ENCODE measurements at regions not wholly inside any gene's neighbourhood (a gene's known extent, or its start where the extent isn't known, plus 50 kb on each side); places are given as distances from the start of the nearest gene placed in this dataset.

DNA sequence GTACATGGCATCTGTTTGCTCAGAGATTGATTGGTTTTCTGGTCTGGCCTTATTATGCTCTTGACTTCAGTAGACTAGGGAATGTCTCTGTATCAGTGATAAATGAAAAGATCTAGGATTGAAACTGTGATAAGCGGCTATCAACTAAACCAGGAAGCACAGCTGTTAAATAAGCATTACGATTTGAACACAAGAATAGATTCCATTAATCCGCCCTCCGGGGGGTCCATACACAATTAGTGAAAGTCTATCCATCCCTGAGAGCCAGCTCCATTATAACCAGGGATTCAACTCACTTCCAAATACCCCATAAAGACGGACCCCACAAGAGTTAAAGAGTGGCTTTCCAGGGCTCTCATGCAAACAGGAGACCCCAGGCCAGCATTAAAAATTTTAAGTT is 279.0 kb downstream of the GRIN2B start:
- H3F3A ChIP-seq (ENCODE audit: control insufficient read depth, insufficient read depth), result no peaks in the 10 kb centered on the region
- no peaks in the 10 kb centered on the region for H3K4me1 ChIP-seq (ENCODE audit: control insufficient read depth, low read length)
- no peak overlapping the region for H3K4me2 ChIP-seq (ENCODE audit: low read length)
- no peaks in the 10 kb centered on the region for H3K9me2 ChIP-seq (replicated peaks; ENCODE audit: control insufficient read depth, low read length)
- no peaks in the 10 kb centered on the region for H3K36me3 ChIP-seq (ENCODE audit: control insufficient read depth, low read length)
- TF ChIP-seq EZH2phosphoT487 (IDR thresholded peaks at IDR 0.05; ENCODE audit: borderline replicate concordance, low read length) (no peak), CTCF (IDR thresholded peaks at IDR 0.05; ENCODE audit: low read depth, low read length, poor library complexity, severe bottlenecking) (no peak)
- no peak overlapping the region for H3K27ac ChIP-seq (ENCODE audit: low read depth, low read length)
- no peaks in the 10 kb centered on the region for H4K20me1 ChIP-seq (ENCODE audit: control insufficient read depth, insufficient read depth, low read depth, low read length)
- no peaks in the 10 kb centered on the region for H3K79me2 ChIP-seq (ENCODE audit: control insufficient read depth, low read length)
- H3K4me3 ChIP-seq (ENCODE audit: low read length), result no peak overlapping the region
- H3K9me3 ChIP-seq (ENCODE audit: control insufficient read depth, insufficient read depth, low read length), result no peaks in the 10 kb centered on the region
- peaks cover 5% of the 10 kb centered on the region; the same call in 1 of the 2 replicates for H3K27me3 ChIP-seq (ENCODE audit: control insufficient read depth, low read length)

DNA sequence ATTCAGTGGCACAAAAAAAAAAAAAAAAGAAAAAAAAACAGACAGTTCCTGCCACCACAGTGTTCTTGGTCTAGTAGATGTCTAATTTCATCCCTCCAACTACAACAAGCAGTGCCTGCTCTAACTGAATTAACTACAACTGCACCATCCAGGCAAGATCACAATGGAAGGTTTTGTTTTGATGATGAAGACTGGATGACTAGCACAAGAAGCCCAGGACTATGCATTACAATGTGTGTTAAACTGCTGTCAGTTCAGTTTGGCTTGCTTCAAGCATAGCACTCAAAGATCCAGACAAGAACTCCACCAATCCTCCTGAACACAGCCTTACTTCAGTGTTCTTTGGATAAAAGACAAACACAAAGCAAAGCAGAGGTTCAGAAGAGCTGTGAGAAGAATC is 279.9 kb downstream of the GRIN2B start:
- Histone ChIP-seq H3K27ac (ENCODE audit: low read depth, low read length) (no peak overlapping the region), H3K4me2 (ENCODE audit: low read length) (no peak overlapping the region), H3K27me3 (ENCODE audit: control insufficient read depth, low read length) (peaks cover 5% of the 10 kb centered on the region; the same call in 1 of the 2 replicates), H3K9me3 (ENCODE audit: control insufficient read depth, insufficient read depth, low read length) (no peaks in the 10 kb centered on the region), H3F3A (ENCODE audit: control insufficient read depth, insufficient read depth) (no peaks in the 10 kb centered on the region), H3K4me3 (ENCODE audit: low read length) (no peak overlapping the region), H3K36me3 (ENCODE audit: control insufficient read depth, low read length) (no peaks in the 10 kb centered on the region), H3K4me1 (ENCODE audit: control insufficient read depth, low read length) (no peaks in the 10 kb centered on the region), H3K79me2 (ENCODE audit: control insufficient read depth, low read length) (no peaks in the 10 kb centered on the region), H4K20me1 (ENCODE audit: control insufficient read depth, insufficient read depth, low read depth, low read length) (no peaks in the 10 kb centered on the region), H3K9me2 (replicated peaks; ENCODE audit: control insufficient read depth, low read length) (no peaks in the 10 kb centered on the region)
- TF ChIP-seq CTCF (IDR thresholded peaks at IDR 0.05; ENCODE audit: low read depth, low read length, poor library complexity, severe bottlenecking), result no peak

DNA sequence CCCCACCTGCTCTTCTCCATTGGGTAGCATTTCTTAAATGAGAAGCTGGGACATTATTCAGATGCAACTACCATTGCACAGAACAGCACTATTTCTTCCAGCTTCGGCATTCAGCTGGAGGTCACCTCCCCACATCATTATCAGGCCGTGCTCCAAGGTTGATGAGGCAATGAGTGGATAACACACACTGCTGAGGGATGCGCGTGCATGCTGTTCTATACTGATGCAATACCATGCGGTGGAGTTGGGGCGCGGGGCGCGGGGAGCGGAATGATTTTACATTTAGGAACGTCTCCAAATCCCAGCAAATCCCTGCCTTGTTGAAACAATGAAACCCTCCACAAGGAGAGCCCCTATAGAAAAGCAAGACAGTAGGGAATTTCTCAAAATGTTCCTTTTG is 283.4 kb downstream of the GRIN2B start:
- peaks cover 5% of the 10 kb centered on the region; the same call in 1 of the 2 replicates for H3K27me3 ChIP-seq (ENCODE audit: control insufficient read depth, low read length)
- H3F3A ChIP-seq (ENCODE audit: control insufficient read depth, insufficient read depth), result no peaks in the 10 kb centered on the region
- H3K9me3 ChIP-seq (ENCODE audit: control insufficient read depth, insufficient read depth, low read length), result no peaks in the 10 kb centered on the region
- TF ChIP-seq CTCF (IDR thresholded peaks at IDR 0.05; ENCODE audit: low read depth, low read length, poor library complexity, severe bottlenecking) (no peak), EZH2phosphoT487 (IDR thresholded peaks at IDR 0.05; ENCODE audit: borderline replicate concordance, low read length) (no peak)
- H3K36me3 ChIP-seq (ENCODE audit: control insufficient read depth, low read length), result no peaks in the 10 kb centered on the region
- H4K20me1 ChIP-seq (ENCODE audit: control insufficient read depth, insufficient read depth, low read depth, low read length), result no peaks in the 10 kb centered on the region
- no peaks in the 10 kb centered on the region for H3K79me2 ChIP-seq (ENCODE audit: control insufficient read depth, low read length)
- H3K9me2 ChIP-seq (replicated peaks; ENCODE audit: control insufficient read depth, low read length), result no peaks in the 10 kb centered on the region
- H3K4me3 ChIP-seq (ENCODE audit: low read length), result no peak overlapping the region
- H3K4me2 ChIP-seq (ENCODE audit: low read length), result no peak overlapping the region
- H3K4me1 ChIP-seq (ENCODE audit: control insufficient read depth, low read length), result no peaks in the 10 kb centered on the region
- no peak overlapping the region for H3K27ac ChIP-seq (ENCODE audit: low read depth, low read length)

- Histone ChIP-seq H3K4me2 (ENCODE audit: low read length) (no peak overlapping the region), H3K27me3 (ENCODE audit: control insufficient read depth, low read length) (peaks cover 2% of the 10 kb centered on the region; the same call in 1 of the 2 replicates), H3K4me1 (ENCODE audit: control insufficient read depth, low read length) (no peaks in the 10 kb centered on the region), H3K27ac (ENCODE audit: low read depth, low read length) (no peak overlapping the region), H3K9me3 (ENCODE audit: control insufficient read depth, insufficient read depth, low read length) (no peaks in the 10 kb centered on the region), H3F3A (ENCODE audit: control insufficient read depth, insufficient read depth) (no peaks in the 10 kb centered on the region), H3K36me3 (ENCODE audit: control insufficient read depth, low read length) (no peaks in the 10 kb centered on the region), H3K4me3 (ENCODE audit: low read length) (no peak overlapping the region), H3K9me2 (replicated peaks; ENCODE audit: control insufficient read depth, low read length) (no peaks in the 10 kb centered on the region), H3K79me2 (ENCODE audit: control insufficient read depth, low read length) (no peaks in the 10 kb centered on the region), H4K20me1 (ENCODE audit: control insufficient read depth, insufficient read depth, low read depth, low read length) (no peaks in the 10 kb centered on the region)
- TF ChIP-seq EZH2phosphoT487 (IDR thresholded peaks at IDR 0.05; ENCODE audit: borderline replicate concordance, low read length) (no peak), CTCF (IDR thresholded peaks at IDR 0.05; ENCODE audit: low read depth, low read length, poor library complexity, severe bottlenecking) (no peak)
These were observed 285.6 kb downstream of the GRIN2B start for GRCh38 chr12:13695781-13696180.
